HUES6 (cell line): ENCODE measurements at regions not wholly inside any gene's neighbourhood (a gene's known extent, or its start where the extent isn't known, plus 50 kb on each side); places are given as distances from the start of the nearest gene placed in this dataset.

Experiments
- H3K27ac ChIP-seq: 2 replicates; pipeline ENCODE4 v1.7.0; 2013; ENCODE audit warnings: low read depth, mild to moderate bottlenecking, low read length, inconsistent platforms
- H3K27me3 ChIP-seq: 2 replicates; pipeline ENCODE4 v1.6.1; 2013; ENCODE audit warnings: low read length; ENCODE audit not compliant: control insufficient read depth, insufficient read depth
- H3K36me3 ChIP-seq: 2 replicates; pipeline ENCODE4 v1.6.1; 2013; ENCODE audit warnings: low read length; ENCODE audit not compliant: control insufficient read depth, insufficient read depth
- H3K4me1 ChIP-seq: 2 replicates; pipeline ENCODE4 v1.6.1; 2013; ENCODE audit warnings: low read length; ENCODE audit not compliant: control insufficient read depth, insufficient read depth
- H3K4me3 ChIP-seq: 2 replicates; pipeline ENCODE4 v1.5.1; 2013; ENCODE audit warnings: low read depth, low read length
- H3K9ac ChIP-seq: one replicate; pipeline ENCODE4 v1.6.1; 2013; ENCODE audit warnings: mild to moderate bottlenecking, low read length
- H3K9me3 ChIP-seq: 2 replicates; pipeline ENCODE4 v1.6.1; 2013; ENCODE audit warnings: low read depth, low read length; ENCODE audit not compliant: control insufficient read depth, insufficient read depth

DNA sequence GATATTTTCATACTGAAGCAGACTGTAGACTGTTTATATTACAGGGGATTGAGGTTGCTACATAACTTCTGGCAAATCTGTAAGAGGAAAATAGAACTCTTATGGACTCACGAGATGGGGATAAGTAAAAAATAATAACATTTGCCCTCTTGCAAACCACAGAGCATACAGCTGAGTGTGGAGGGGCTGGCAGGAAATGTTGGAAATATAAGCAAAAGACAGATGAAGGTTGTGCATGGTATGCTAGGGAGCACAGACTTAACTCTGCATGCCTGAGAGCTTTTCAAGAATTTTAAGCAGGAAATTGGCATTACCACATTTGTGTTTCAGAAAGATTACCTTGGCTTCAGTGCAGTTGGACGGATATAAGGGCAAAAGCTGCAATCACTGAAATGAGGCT lies 411.1 kb downstream of the RAD51AP2 start:
- Histone ChIP-seq H3K27ac (no peak overlapping the region), H3K4me1 (no peaks in the 10 kb centered on the region), H3K9ac (no peak overlapping the region), H3K27me3 (no peaks in the 10 kb centered on the region), H3K4me3 (no peak overlapping the region), H3K36me3 (no peaks in the 10 kb centered on the region), H3K9me3 (no peaks in the 10 kb centered on the region)

DNA sequence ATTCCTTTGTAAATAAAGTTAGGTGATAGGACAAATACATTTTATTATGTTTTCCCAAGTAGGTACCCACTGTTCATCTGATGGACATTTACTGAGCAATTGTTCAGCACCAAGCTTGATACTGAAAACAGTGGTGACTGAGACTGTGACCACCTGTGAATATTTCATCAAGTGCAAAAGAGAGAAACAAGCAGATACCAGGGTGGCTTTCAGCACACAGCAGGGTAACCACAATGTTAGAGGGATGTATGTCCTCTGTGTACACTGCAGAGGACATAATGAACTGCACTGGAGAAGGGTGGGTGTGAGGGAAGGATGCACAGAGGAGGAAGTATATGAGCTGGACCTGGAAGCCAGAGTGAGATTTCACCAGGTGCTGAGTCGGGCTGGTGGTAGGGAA lies 411.8 kb downstream of the RAD51AP2 start:
- Histone ChIP-seq H3K4me1 (no peaks in the 10 kb centered on the region), H3K4me3 (no peak overlapping the region), H3K27me3 (no peaks in the 10 kb centered on the region), H3K27ac (no peak overlapping the region), H3K9me3 (no peaks in the 10 kb centered on the region), H3K36me3 (no peaks in the 10 kb centered on the region), H3K9ac (no peak overlapping the region)

DNA sequence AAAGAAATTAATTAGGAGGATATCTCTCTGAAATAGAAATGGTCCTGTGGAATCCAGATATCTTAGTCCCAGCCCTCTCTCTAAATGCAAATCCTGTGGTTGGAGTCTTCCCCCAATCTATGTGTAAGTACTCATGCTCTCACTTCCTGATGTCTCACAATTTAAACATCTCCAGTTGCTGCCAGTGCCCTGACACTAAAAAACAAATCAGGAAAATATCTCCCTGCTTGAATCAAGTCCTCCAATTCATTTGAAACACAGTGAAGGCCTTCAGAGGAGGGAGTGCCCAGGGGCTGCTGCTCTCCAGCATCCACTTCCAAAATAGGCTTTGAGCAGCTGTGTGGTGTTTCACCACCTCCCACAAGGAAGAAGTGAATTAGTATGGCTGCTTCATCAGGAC lies 413.8 kb downstream of the RAD51AP2 start:
- no peaks in the 10 kb centered on the region for H3K27me3 ChIP-seq

DNA sequence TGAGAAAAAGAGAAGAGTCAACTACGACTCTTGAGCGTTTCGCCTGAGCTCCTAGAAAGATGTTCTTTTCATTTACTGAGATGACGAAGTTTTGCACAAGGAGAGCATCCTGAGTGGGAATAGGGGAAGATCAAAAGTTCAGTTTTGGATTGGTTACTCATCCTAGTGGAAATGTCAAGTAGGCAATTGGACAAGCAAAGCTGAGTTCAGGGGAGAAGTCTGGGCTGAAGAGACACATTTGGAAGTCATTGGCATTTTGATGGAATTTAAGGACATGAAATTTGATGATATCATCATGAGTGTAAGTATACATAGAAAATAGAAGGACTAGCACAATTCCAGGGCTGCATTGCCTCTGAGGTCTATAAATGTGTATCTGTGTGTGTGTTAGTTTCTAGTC lies 416.6 kb downstream of the RAD51AP2 start:
- no peaks in the 10 kb centered on the region for H3K27me3 ChIP-seq
- no peak overlapping the region for H3K27ac ChIP-seq
- no peaks in the 10 kb centered on the region for H3K36me3 ChIP-seq
- H3K4me1 ChIP-seq, result no peaks in the 10 kb centered on the region
- H3K9ac ChIP-seq, result no peak overlapping the region
- no peaks in the 10 kb centered on the region for H3K9me3 ChIP-seq
- H3K4me3 ChIP-seq, result no peak overlapping the region

More for the DNA sequence above, 413.8 kb downstream of the RAD51AP2 start:
- H3K9me3 ChIP-seq, result no peaks in the 10 kb centered on the region
- no peaks in the 10 kb centered on the region for H3K36me3 ChIP-seq
- H3K4me3 ChIP-seq, result no peak overlapping the region
- no peaks in the 10 kb centered on the region for H3K4me1 ChIP-seq
- no peak overlapping the region for H3K27ac ChIP-seq
- no peak overlapping the region for H3K9ac ChIP-seq

DNA sequence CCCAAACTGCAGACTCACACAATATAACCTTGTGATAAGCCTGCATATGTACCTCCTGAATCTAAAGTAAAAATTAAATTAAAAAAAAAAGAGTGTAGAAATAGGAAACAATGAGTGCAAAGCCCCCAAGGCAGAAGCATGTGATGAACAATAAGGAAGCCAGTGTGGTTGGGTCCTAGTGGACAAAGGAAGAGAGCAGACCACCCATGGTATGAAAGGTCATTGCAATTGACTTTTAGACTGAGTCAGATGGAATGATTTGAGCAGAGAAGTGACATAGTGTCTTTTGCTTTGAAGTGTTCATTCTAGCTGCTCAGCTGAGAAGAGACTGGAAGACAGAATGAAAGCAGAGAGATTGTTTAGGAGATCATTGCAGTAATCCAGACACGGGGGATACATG lies 417.1 kb downstream of the RAD51AP2 start:
- H3K27me3 ChIP-seq, result no peaks in the 10 kb centered on the region
- H3K36me3 ChIP-seq, result no peaks in the 10 kb centered on the region
- no peak overlapping the region for H3K9ac ChIP-seq
- no peak overlapping the region for H3K27ac ChIP-seq
- H3K9me3 ChIP-seq, result no peaks in the 10 kb centered on the region
- H3K4me3 ChIP-seq, result no peak overlapping the region
- no peaks in the 10 kb centered on the region for H3K4me1 ChIP-seq

DNA sequence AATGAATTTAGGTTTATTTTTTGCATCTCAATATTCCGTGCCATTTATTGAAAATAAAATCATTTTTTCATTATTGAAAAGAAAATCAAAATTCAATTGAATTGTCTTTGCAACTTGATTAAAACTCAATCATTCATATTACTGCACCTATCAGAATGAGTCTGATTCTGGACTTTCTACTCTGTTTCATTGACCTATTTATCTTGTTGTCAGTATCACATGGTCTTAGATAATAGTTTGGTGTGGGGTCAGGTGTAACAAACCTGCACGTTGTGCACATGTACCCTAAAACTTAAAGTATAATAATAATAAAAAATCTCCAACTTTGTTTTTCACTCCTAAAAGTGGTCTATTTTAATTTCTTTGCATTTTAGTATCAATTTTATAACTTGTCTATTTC lies 422.9 kb downstream of the RAD51AP2 start:
- H3K9me3 ChIP-seq, result no peaks in the 10 kb centered on the region
- no peak overlapping the region for H3K9ac ChIP-seq
- no peaks in the 10 kb centered on the region for H3K27me3 ChIP-seq
- H3K36me3 ChIP-seq, result no peaks in the 10 kb centered on the region
- H3K4me1 ChIP-seq, result no peaks in the 10 kb centered on the region
- H3K4me3 ChIP-seq, result no peak overlapping the region
- H3K27ac ChIP-seq, result no peak overlapping the region

DNA sequence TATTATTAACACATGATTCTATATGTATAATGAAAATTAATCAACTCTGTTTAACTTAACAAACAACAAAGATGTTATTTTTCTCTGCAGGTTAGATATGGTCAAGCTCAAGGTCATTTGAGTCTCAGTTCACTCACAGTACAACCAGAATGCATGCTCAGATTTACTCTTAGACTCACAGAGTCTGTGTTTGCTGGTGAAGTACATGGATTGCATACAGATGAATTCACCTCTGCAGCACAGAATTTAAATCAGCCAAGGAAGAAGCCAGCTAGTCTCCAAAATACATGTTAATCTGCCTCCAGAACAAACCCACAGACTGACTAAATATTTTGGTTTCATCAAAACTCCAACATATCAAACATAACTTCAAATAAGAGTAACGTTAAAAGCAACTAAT lies 424.5 kb downstream of the RAD51AP2 start:
- Histone ChIP-seq H3K27ac (no peak overlapping the region), H3K9me3 (no peaks in the 10 kb centered on the region), H3K4me1 (no peaks in the 10 kb centered on the region), H3K36me3 (no peaks in the 10 kb centered on the region), H3K9ac (no peak overlapping the region), H3K27me3 (no peaks in the 10 kb centered on the region), H3K4me3 (no peak overlapping the region)

DNA sequence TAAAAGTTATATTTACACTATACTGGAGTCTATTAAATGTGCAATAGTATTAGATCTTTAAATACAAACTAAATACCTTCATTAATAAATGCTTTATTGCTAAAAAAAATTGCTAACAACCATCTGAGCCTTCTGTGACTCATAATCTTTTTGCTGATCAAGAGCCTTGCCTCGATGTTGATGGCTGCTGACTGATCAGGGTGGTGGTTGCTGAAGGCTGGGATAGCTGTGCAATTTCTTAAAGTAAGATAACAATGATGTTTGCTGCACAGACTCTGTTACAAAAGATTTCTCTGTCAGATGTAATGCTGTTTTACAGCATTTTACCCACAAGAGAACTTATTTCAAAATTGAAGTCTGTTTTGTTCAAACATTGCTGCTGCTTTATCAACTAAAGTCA lies 421.4 kb upstream of the CYRIA start:
- Histone ChIP-seq H3K9ac (no peak overlapping the region), H3K27ac (no peak overlapping the region), H3K4me3 (no peak overlapping the region), H3K27me3 (no peaks in the 10 kb centered on the region), H3K9me3 (no peaks in the 10 kb centered on the region), H3K36me3 (no peaks in the 10 kb centered on the region), H3K4me1 (no peaks in the 10 kb centered on the region; the same call in 1 of the 2 replicates)

DNA sequence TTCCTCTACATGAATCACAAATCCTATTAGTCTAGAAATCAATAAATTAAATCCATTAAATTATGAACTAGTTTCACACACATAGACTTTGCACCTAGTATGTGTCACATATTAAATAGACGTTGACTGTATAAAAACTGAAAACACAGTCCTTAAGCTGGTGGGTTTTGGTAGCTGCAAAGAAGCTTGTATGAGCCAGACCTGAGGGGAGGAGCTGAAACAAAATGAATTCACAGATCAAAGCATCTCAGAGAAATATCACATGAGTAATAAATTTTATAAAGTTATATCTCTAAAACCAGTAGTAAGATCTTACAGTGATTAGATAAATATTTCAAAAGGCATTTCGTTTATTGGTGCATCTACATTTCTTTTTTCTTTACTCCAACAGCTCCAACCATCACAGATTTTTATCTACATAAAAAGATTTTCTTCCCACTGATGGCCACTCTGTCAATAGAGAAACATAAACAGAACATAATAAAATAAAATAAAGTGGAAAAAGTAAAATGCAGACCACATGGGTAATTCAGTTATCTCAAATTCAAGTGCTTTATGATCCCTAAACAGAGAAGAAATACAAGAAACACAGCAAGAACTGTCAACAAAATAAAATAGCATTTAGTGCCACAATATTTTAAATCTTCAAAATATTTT lies 420.0 kb upstream of the CYRIA start:
- no peak overlapping the region for H3K9ac ChIP-seq
- peaks cover 5% of the 10 kb centered on the region for H3K9me3 ChIP-seq
- no peak overlapping the region for H3K27ac ChIP-seq
- no peaks in the 10 kb centered on the region; the same call in 1 of the 2 replicates for H3K4me1 ChIP-seq
- H3K36me3 ChIP-seq, result no peaks in the 10 kb centered on the region
- H3K4me3 ChIP-seq, result no peak overlapping the region
- no peaks in the 10 kb centered on the region for H3K27me3 ChIP-seq

DNA sequence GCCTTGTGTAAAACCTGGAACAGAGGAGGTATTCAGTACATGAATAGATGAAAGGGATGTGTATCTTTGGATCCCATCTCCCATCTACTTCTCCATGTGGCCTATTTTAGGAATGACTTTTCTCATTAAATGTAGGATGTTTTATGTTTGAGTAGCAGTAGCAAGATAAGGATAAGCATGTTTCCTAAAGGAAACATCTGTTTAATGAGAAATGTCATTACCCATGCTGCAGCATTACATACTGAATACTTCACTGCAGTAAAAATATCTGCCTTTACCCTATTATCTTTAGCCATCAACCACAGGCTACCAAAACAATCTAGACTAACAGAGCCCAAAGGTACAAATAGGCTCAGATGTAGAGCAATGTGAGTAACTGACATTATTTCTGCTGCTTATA lies 419.2 kb upstream of the CYRIA start:
- H3K4me1 ChIP-seq, result no peaks in the 10 kb centered on the region; the same call in 1 of the 2 replicates
- no peaks in the 10 kb centered on the region for H3K36me3 ChIP-seq
- no peak overlapping the region for H3K9ac ChIP-seq
- H3K9me3 ChIP-seq, result peaks cover 12% of the 10 kb centered on the region
- no peak overlapping the region for H3K27ac ChIP-seq
- no peak overlapping the region for H3K4me3 ChIP-seq
- H3K27me3 ChIP-seq, result no peaks in the 10 kb centered on the region

DNA sequence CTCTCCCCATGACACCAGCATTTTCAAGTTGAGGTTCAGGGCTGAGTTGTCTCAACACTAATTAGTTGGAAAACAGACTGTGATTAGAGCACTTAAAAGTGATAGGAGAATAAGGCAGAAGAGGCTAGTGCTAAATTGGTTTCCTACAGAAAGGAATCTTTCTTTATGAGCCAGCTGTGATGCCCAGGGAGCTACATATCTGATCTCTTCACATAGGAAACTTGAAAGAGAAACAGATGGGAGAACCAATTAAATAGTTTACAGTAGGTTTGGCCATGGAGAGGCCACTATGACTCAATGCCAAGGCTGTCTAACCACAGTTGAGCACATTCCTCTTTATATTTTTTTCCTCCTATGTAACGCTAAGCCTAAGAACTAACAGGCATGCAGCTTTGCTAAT lies 418.3 kb upstream of the CYRIA start:
- Histone ChIP-seq H3K27ac (no peak overlapping the region), H3K9me3 (peaks cover 22% of the 10 kb centered on the region), H3K4me3 (no peak overlapping the region), H3K4me1 (no peaks in the 10 kb centered on the region; the same call in 1 of the 2 replicates), H3K9ac (no peak overlapping the region), H3K36me3 (no peaks in the 10 kb centered on the region), H3K27me3 (no peaks in the 10 kb centered on the region)

DNA sequence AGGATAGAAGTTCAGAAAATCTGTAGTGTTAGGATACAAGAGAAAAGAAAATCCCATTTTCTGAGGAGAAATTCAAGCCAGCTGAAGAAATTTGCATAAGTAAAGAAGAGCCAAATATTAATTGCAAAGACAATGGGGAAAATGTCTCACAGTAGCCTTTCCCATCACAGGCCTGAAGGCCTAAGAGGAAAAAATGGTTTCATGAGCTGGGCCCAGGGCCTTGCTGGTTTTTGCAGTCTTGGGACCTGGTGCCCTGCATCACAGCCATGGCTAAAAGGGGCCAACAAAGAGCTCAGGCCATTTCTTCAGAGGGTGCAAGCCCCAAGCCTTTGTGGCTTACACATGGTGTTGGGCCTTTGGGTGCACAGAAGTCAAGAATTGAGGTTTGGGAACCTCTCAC lies 413.6 kb upstream of the CYRIA start:
- Histone ChIP-seq H3K9ac (no peak overlapping the region), H3K9me3 (peaks cover 33% of the 10 kb centered on the region), H3K4me1 (no peaks in the 10 kb centered on the region), H3K27ac (no peak overlapping the region), H3K4me3 (no peak overlapping the region), H3K36me3 (no peaks in the 10 kb centered on the region), H3K27me3 (no peaks in the 10 kb centered on the region)
